HG03521 (cell line): ENCODE measurements at regions not wholly inside any gene's neighbourhood (a gene's known extent, or its start where the extent isn't known, plus 50 kb on each side); places are given as distances from the start of the nearest gene placed in this dataset.

Experiments used
- ATAC-seq: cut with Tn5 transposase; IDR thresholded peaks from one replicate; pipeline ENCODE4 v1.9.1; 2021; ENCODE audit warnings: mild to moderate bottlenecking, moderate library complexity; ENCODE audit not compliant: unreplicated experiment

- no peak for ATAC-seq
Measured at GRCh38 chr16:17828012-17828411, 357.3 kb upstream of the XYLT1 start.

- ATAC-seq, result no peak
Measured at GRCh38 chr16:17827313-17827712, 356.6 kb upstream of the XYLT1 start.

GRCh38 chr16:17817943-17818342 lies 347.2 kb upstream of the XYLT1 start:
- no peak for ATAC-seq

GRCh38 chr16:17817260-17817659 lies 346.5 kb upstream of the XYLT1 start:
- ATAC-seq, result no peak

- no peak for ATAC-seq
Measured at GRCh38 chr16:17812771-17813170, 342.0 kb upstream of the XYLT1 start.

DNA sequence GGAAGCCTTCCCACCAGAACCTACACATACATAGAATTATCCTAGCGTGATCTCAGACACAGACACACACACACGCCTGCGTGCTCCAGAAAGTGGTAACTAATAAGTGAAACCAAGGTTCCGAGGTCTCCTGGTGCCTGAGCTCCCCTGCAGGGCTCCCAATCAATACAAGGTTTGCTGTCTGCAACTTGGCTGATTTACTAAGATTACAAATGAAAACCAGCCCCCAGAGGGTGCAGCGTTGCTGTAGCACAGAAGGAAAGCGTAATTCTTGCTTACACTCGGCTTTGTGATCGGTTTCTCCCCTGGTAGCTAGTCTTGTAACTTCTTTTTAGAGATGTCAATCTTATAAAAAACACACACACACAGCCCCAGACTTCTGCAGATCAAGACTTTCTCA lies 334.1 kb upstream of the XYLT1 start:
- ATAC-seq, result no peak

- no peak for ATAC-seq
Measured at GRCh38 chr16:17803625-17804410, 333.1 kb upstream of the XYLT1 start.

GRCh38 chr16:17802571-17802970 lies 331.8 kb upstream of the XYLT1 start:
- ATAC-seq, result no peak

DNA sequence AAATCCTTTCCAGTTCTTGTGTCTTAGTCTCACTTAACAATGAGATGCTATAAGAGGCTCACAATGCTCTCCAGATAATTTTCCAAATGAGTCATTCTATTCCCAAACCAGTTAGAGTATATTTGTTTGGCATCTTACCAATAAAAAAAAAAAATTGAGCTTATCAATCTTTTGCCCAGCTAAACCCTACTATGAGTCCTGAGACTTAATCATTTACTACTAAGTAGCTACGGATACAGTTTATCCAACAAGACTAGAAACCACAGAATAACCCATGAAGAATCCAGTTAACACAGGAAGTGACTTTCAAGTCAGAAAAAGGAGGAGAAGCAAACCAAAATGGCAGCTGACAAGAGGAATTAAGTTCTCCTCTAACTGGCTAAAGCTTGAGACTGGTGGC lies 330.3 kb upstream of the XYLT1 start:
- ATAC-seq, result no peak

DNA sequence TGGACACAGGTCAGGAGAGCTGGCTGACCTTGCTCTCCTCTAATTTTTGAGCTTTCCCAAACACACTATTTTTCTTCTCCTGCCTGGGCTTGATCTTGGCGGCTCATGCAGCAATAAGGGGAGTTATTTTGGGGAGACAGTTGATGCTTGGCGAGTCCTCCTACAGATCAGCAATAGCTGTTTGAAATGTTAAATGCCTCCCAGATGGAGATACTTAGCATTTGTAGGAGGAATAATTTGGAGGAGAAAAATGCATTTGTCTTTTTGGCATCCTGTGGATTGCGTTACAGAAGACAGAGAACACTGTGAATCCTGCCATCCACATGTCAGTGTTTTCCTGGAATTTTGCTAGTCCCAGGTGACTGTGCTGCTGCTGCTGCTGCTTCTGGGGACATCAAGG lies 328.0 kb upstream of the XYLT1 start:
- ATAC-seq, result no peak

GRCh38 chr16:17793354-17793753 lies 322.6 kb upstream of the XYLT1 start:
- ATAC-seq, result no peak

GRCh38 chr16:17784073-17784472 lies 313.3 kb upstream of the XYLT1 start:
- ATAC-seq, result no peak

DNA sequence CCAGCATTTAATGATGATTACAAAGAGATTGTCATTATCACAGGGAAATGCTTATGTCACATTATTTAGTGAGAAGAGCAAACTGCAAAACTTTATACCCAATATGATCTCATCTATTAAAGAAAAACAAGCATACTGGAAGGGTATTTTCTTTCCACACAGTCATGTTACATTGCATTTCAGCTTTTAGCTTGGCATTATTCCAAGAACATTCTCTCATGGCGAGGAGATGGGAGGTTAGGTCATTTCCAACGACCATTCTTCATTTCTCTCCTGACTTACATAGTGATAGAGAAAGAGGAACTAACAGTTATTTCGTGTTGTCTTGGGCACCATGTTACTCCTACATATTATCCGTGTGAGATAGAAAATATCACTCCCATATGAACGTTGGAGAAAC lies 309.4 kb upstream of the XYLT1 start:
- no peak for ATAC-seq

GRCh38 chr16:17777408-17777863 lies 306.7 kb upstream of the XYLT1 start:
- no peak for ATAC-seq

- no peak for ATAC-seq
Measured at GRCh38 chr16:17776888-17777287, 306.1 kb upstream of the XYLT1 start.

DNA sequence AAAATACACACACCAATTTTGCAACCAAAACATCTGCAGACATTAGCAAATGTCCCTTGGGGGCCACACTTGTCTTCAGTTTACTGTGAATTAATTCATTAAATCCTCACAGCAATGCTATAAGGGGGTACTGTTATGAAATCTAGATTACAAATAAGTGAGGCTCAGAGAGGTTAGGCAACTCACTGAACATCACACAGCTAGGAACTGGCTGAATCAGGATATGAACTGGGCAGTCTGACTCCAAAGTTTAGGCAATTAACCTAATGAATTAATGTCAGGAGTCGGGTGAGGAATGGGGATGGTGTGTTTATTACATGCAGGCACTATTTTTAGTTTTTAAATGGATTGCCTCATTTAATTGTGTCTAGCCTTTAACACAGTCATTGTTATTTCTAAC lies 305.7 kb upstream of the XYLT1 start:
- ATAC-seq, result no peak

- no peak for ATAC-seq
Measured at GRCh38 chr16:17775061-17775460, 304.3 kb upstream of the XYLT1 start.

GRCh38 chr16:17773698-17774101 lies 302.9 kb upstream of the XYLT1 start:
- no peak for ATAC-seq

- no peak for ATAC-seq
Measured at GRCh38 chr16:17770104-17770503, 299.3 kb upstream of the XYLT1 start.

- ATAC-seq, result no peak
Measured at GRCh38 chr16:17769065-17769464, 298.3 kb upstream of the XYLT1 start.

DNA sequence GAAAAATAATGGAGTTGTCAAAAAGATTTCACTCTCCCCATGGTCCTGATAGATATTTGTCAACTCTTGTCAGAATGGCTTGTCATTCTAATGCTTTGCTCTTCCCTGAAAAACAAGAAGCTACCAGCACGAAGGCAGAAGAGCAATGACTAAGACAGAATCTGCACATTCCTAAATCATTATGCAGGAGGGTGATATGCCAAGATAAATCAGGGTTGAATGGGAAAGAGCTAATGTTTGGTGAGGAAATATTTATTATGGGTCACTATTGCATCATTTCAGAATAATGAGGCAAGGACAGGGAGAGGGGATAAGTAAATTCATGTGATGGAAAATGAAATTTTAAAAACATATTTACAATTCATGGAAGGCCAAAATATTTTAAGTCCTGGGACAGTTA lies 297.5 kb upstream of the XYLT1 start:
- ATAC-seq, result no peak

GRCh38 chr16:17766012-17766411 lies 295.3 kb upstream of the XYLT1 start:
- ATAC-seq, result no peak
